Suprapubic skin (tissue), 4 donors: ENCODE measurements at regions not wholly inside any gene's neighbourhood (a gene's known extent, or its start where the extent isn't known, plus 50 kb on each side); places are given as distances from the start of the nearest gene placed in this dataset.

Experiments used
- DNase-seq, 2 donors: peaks; one replicate each; pipeline ENCODE4 v3.0.0-alpha.2; 2019; ENCODE audit warnings: low spot score in 2 of 2
- H3K27ac ChIP-seq: fragments of 200-600 bp; sonication (generic); one replicate; pipeline ENCODE4 v1.5.1; 2019
- H3K27me3 ChIP-seq: fragments of 200-600 bp; sonication (generic); one replicate; pipeline ENCODE4 v1.5.1; 2019
- H3K36me3 ChIP-seq: fragments of 200-600 bp; sonication (generic); one replicate; pipeline ENCODE4 v1.5.1; 2019
- H3K4me1 ChIP-seq: fragments of 200-600 bp; sonication (generic); one replicate; pipeline ENCODE4 v1.5.1; 2019
- H3K4me3 ChIP-seq: fragments of 200-600 bp; sonication (generic); one replicate; pipeline ENCODE4 v1.5.1; 2019; ENCODE audit warnings: mild to moderate bottlenecking
- H3K9me3 ChIP-seq: fragments of 200-600 bp; sonication (generic); one replicate; pipeline ENCODE4 v1.5.1; 2019
- CTCF ChIP-seq, 2 donors: fragments of 200-600 bp in 1 of 2; fragments of 450-650 bp in 1 of 2; sonication (generic) in 1 of 2; IDR thresholded peaks; one replicate each; pipeline ENCODE4 v1.5.1; 2016 to 2019; ENCODE audit warnings: antibody characterized with exemption in 2 of 2, mild to moderate bottlenecking in 1 of 2, moderate library complexity in 1 of 2
- EP300 ChIP-seq: sonication (generic); formaldehyde crosslinking; IDR thresholded peaks from one replicate; pipeline ENCODE4 v1.6.1; 2017; ENCODE audit warnings: antibody characterized with exemption
- POLR2A ChIP-seq, 2 donors: fragments of 450-650 bp; IDR thresholded peaks; one replicate each; pipeline ENCODE4 v1.6.1; 2017; ENCODE audit warnings: antibody characterized with exemption in 2 of 2, mild to moderate bottlenecking in 2 of 2, moderate library complexity in 2 of 2
- POLR2AphosphoS5 ChIP-seq, 3 donors: sonication (generic); formaldehyde crosslinking; IDR thresholded peaks; one replicate each; pipeline ENCODE4 v1.6.1; 2017; ENCODE audit warnings: antibody characterized with exemption in 3 of 3
- WGBS: methylation state at CpG from one replicate; pipeline ENCODE4 v1.1.5; 2018; 5-methylcytosine and 5-hydroxymethylcytosine counted together

GRCh38 chr22:47367993-47368945, 605.8 kb downstream of the TBC1D22A start:
- Histone ChIP-seq H3K4me3 (no peak overlapping the region), H3K4me1 (no peaks in the 10 kb centered on the region), H3K27me3 (peaks cover 36% of the 10 kb centered on the region), H3K36me3 (no peaks in the 10 kb centered on the region), H3K27ac (no peak overlapping the region), H3K9me3 (no peaks in the 10 kb centered on the region)
- 88% methylated on average over 15 of the region's 21 CpGs for WGBS
- no peak for TF ChIP-seq EP300
- TF ChIP-seq CTCF (IDR thresholded peaks at IDR 0.05): no peak
- no peak for TF ChIP-seq POLR2AphosphoS5 (IDR thresholded peaks at IDR 0.05)
- DNase-seq: peak; percentile 38 to 74

GRCh38 chr22:47367107-47367690, 604.7 kb downstream of the TBC1D22A start:
- H3K36me3 ChIP-seq: no peaks in the 10 kb centered on the region
- H3K27ac ChIP-seq: no peak overlapping the region
- H3K9me3 ChIP-seq: no peaks in the 10 kb centered on the region
- DNase-seq: peak; percentile 19 to 56
- WGBS: 71% methylated on average over 6 of the region's 7 CpGs
- H3K4me3 ChIP-seq: no peak overlapping the region
- H3K4me1 ChIP-seq: no peaks in the 10 kb centered on the region
- no peak for TF ChIP-seq CTCF (IDR thresholded peaks at IDR 0.05)
- no peak for TF ChIP-seq POLR2AphosphoS5 (IDR thresholded peaks at IDR 0.05)
- no peak for TF ChIP-seq EP300
- no peak for TF ChIP-seq POLR2A (IDR thresholded peaks at IDR 0.05)
- H3K27me3 ChIP-seq: peaks cover 25% of the 10 kb centered on the region

- Histone ChIP-seq H3K27me3 (peaks cover 21% of the 10 kb centered on the region), H3K4me3 (no peak overlapping the region), H3K27ac (no peak overlapping the region), H3K4me1 (no peaks in the 10 kb centered on the region), H3K9me3 (peaks cover 2% of the 10 kb centered on the region), H3K36me3 (no peaks in the 10 kb centered on the region)
- 82% methylated on average over 15 of the region's 17 CpGs for WGBS
- TF ChIP-seq CTCF (IDR thresholded peaks at IDR 0.05) (no peak), EP300 (no peak), POLR2A (IDR thresholded peaks at IDR 0.05) (no peak), POLR2AphosphoS5 (IDR thresholded peaks at IDR 0.05) (no peak)
- DNase-seq: peak; percentile 40 to 41
Measured at GRCh38 chr22:47366026-47366767, 603.7 kb downstream of the TBC1D22A start.

DNA sequence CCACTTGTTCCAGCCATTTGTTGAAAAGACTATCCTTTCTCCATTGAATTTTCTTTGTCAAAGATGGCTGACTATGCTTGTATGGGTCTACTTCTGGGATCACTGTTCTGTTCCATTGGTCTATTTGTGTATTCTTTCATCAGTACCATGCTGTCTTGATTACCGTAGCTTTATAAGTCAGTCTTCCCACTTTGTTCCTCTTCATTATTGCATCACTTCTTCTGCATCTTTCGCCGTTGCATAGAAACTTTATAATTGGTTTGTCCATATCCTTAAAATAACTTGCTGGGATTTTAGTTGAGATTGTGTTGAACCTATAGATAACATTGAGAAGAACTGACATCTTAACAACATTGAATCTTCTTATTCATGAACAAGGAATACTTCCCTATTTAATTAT, 598.8 kb downstream of the TBC1D22A start:
- peaks cover 2% of the 10 kb centered on the region for H3K27me3 ChIP-seq
- no peaks in the 10 kb centered on the region for H3K4me1 ChIP-seq
- peaks cover 5% of the 10 kb centered on the region for H3K9me3 ChIP-seq
- DNase-seq: no peak
- TF ChIP-seq POLR2A (IDR thresholded peaks at IDR 0.05) (no peak), POLR2AphosphoS5 (IDR thresholded peaks at IDR 0.05) (no peak), CTCF (IDR thresholded peaks at IDR 0.05) (no peak)
- H3K27ac ChIP-seq: no peak overlapping the region
- 95% methylated on average over 3 of the region's 3 CpGs for WGBS
- no peak overlapping the region for H3K4me3 ChIP-seq
- no peaks in the 10 kb centered on the region for H3K36me3 ChIP-seq

GRCh38 chr22:47357493-47357892, 595.0 kb downstream of the TBC1D22A start:
- Histone ChIP-seq H3K4me3 (no peak overlapping the region), H3K9me3 (peaks cover 5% of the 10 kb centered on the region), H3K27me3 (peaks cover 8% of the 10 kb centered on the region), H3K36me3 (no peaks in the 10 kb centered on the region), H3K27ac (no peak overlapping the region), H3K4me1 (no peaks in the 10 kb centered on the region)
- DNase-seq: peak in 1 of 2 donors; percentile 57
- WGBS: 90% methylated on average over 8 of the region's 10 CpGs
- TF ChIP-seq POLR2AphosphoS5 (IDR thresholded peaks at IDR 0.05) (no peak), POLR2A (IDR thresholded peaks at IDR 0.05) (no peak), EP300 (no peak), CTCF (IDR thresholded peaks at IDR 0.05) (no peak)
